ENCODE measurements at regions not wholly inside any gene's neighbourhood (a gene's known extent, or its start where the extent isn't known, plus 50 kb on each side); places are given as distances from the start of the nearest gene placed in this dataset.

DNA sequence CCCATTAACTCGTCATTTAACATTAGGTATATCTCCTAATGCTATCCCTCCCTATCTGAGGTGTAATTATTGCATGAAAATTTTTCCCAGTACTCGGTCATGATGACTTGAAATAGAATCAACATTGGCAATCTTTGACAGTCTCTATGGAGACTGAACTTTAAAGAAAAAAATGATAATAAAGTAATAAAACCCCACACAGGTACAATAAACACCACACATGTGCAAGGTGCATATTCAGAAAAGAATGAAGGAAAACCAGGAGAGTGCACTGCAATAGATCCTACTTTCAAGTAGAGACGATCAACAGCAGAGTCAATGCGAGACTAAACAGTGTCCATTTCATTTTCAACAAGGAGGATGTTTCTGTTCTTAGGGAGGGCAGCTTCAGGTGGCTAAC lies 1253.8 kb upstream of the TMEM132C start:
- H3K4me3 ChIP-seq (ENCODE audit: low read depth, low read length) = no peak overlapping the region
- TF ChIP-seq, protein P1, sequence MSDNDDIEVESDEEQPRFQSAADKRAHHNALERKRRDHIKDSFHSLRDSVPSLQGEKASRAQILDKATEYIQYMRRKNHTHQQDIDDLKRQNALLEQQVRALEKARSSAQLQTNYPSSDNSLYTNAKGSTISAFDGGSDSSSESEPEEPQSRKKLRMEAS (IDR thresholded peaks at IDR 0.05; ENCODE audit: low read depth, low read length) = no peak
- TF ChIP-seq MYC (IDR thresholded peaks at IDR 0.05; ENCODE audit: low read depth, low read length) = no peak
- TF ChIP-seq POLR2A (IDR thresholded peaks at IDR 0.05; ENCODE audit: extremely low read depth, insufficient read length) = no peak
- TF ChIP-seq CTCF (IDR thresholded peaks at IDR 0.05; ENCODE audit: low read depth, low read length) = no peak
- DNase-seq (ENCODE audit: low read depth) = no peak

DNA sequence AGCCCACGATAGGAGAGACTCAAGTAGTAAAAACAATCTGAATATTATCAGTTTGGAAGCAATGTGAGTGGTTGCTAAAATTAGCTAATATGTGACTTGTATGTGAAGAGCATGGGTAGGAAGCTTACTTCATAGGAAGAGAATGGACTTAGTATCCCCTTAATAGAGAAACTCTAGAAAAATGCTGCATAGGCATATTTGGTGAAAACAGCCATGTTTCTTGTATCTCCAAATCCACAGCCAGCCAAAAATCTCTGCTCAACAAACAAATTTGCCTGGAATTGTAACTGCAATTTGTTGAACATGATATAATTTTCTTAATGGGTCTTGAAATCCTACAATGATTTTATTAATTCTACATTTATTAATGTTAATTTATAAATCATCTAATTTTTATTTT lies 1252.9 kb upstream of the TMEM132C start:
- DNase-seq (ENCODE audit: low read depth) = no peak
- no peak for TF ChIP-seq CTCF (IDR thresholded peaks at IDR 0.05; ENCODE audit: low read depth, low read length)
- no peak for TF ChIP-seq MYC (IDR thresholded peaks at IDR 0.05; ENCODE audit: low read depth, low read length)
- no peak for TF ChIP-seq POLR2A (IDR thresholded peaks at IDR 0.05; ENCODE audit: extremely low read depth, insufficient read length)
- TF ChIP-seq, protein P1 (IDR thresholded peaks at IDR 0.05; ENCODE audit: low read depth, low read length) = no peak
- H3K4me3 ChIP-seq (ENCODE audit: low read depth, low read length) = no peak overlapping the region

DNA sequence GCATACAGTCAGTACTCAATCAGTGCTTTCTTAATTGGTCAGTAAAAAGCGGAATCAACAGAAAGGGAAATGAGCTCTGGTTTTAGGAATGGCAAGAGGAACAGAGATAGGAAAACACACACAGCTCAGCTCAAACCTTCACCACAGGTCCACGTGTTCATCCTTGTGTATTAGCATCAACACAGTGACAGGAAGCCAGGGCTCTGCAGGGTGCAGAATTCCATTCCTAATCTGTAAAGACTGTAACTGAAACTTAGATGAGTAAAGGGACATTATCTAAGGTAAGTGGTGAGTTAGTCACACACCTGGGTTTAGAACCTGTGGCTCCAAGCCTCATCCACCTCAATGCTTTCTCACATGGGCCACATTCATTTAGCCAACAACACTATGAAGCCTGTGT lies 1242.2 kb upstream of the TMEM132C start:
- no peak overlapping the region for H3K4me3 ChIP-seq (ENCODE audit: low read depth, low read length)
- TF ChIP-seq MYC (IDR thresholded peaks at IDR 0.05; ENCODE audit: low read depth, low read length) (no peak), POLR2A (IDR thresholded peaks at IDR 0.05; ENCODE audit: extremely low read depth, insufficient read length) (no peak), CTCF (IDR thresholded peaks at IDR 0.05; ENCODE audit: low read depth, low read length) (no peak)
- TF ChIP-seq, protein P1 (IDR thresholded peaks at IDR 0.05; ENCODE audit: low read depth, low read length) = no peak
- DNase-seq (ENCODE audit: low read depth) = no peak

GRCh38 chr12:127025545-127025944 lies 1241.4 kb upstream of the TMEM132C start:
- H3K4me3 ChIP-seq (ENCODE audit: low read depth, low read length) = no peak overlapping the region
- DNase-seq (ENCODE audit: low read depth) = no peak
- no peak for TF ChIP-seq CTCF (IDR thresholded peaks at IDR 0.05; ENCODE audit: low read depth, low read length)
- TF ChIP-seq POLR2A (IDR thresholded peaks at IDR 0.05; ENCODE audit: extremely low read depth, insufficient read length) = no peak
- no peak for TF ChIP-seq MYC (IDR thresholded peaks at IDR 0.05; ENCODE audit: low read depth, low read length)
- TF ChIP-seq, protein P1 (IDR thresholded peaks at IDR 0.05; ENCODE audit: low read depth, low read length) = no peak

- no peak for TF ChIP-seq MYC (IDR thresholded peaks at IDR 0.05; ENCODE audit: low read depth, low read length)
- TF ChIP-seq, protein P1 (IDR thresholded peaks at IDR 0.05; ENCODE audit: low read depth, low read length) = no peak
- no peak for TF ChIP-seq CTCF (IDR thresholded peaks at IDR 0.05; ENCODE audit: low read depth, low read length)
- no peak for TF ChIP-seq POLR2A (IDR thresholded peaks at IDR 0.05; ENCODE audit: extremely low read depth, insufficient read length)
- H3K4me3 ChIP-seq (ENCODE audit: low read depth, low read length) = no peak overlapping the region
Observed at GRCh38 chr12:127035011-127035879, 1231.7 kb upstream of the TMEM132C start.

More at GRCh38 chr12:127035011-127035879, 1231.7 kb upstream of the TMEM132C start:
- DNase-seq (ENCODE audit: low read depth) = no peak
